Mesendoderm (in vitro differentiated cells): ENCODE measurements at regions not wholly inside any gene's neighbourhood (a gene's known extent, or its start where the extent isn't known, plus 50 kb on each side); places are given as distances from the start of the nearest gene placed in this dataset.

Source experiments
- DNase-seq: peaks from one replicate; pipeline ENCODE4 v3.0.0; 2013
- H2AK5ac ChIP-seq: 2 replicates; pipeline ENCODE4 v1.6.1; 2013; ENCODE audit warnings: low read length, inconsistent platforms
- H2BK120ac ChIP-seq: 2 replicates; pipeline ENCODE4 v1.6.1; 2013; ENCODE audit warnings: low read depth, mild to moderate bottlenecking, low read length, moderate library complexity, mixed read lengths
- H2BK15ac ChIP-seq: replicated peaks from 2 replicates; pipeline ENCODE4 v1.6.1; 2013; ENCODE audit warnings: low read depth, mild to moderate bottlenecking, moderate library complexity
- H2BK5ac ChIP-seq: 2 replicates; pipeline ENCODE4 v1.6.1; 2013; ENCODE audit warnings: low read length, inconsistent platforms
- H3K18ac ChIP-seq: 2 replicates; pipeline ENCODE4 v1.6.1; 2013; ENCODE audit warnings: mild to moderate bottlenecking, low read length, mixed read lengths
- H3K23ac ChIP-seq: one replicate; pipeline ENCODE4 v1.6.1; 2013; ENCODE audit warnings: low read length
- H3K27ac ChIP-seq: 2 replicates; pipeline ENCODE4 v1.5.1; 2013; ENCODE audit warnings: low read depth, mild to moderate bottlenecking, inconsistent platforms, low read length, moderate library complexity
- H3K27me3 ChIP-seq: 2 replicates; pipeline ENCODE4 v1.6.1; 2013; ENCODE audit warnings: low read length, control low read depth, mild to moderate bottlenecking, inconsistent platforms; ENCODE audit not compliant: insufficient read depth, poor library complexity
- H3K36me3 ChIP-seq: 2 replicates; pipeline ENCODE4 v1.6.1; 2013; ENCODE audit warnings: low read length, inconsistent platforms; ENCODE audit not compliant: control insufficient read depth, insufficient read depth
- H3K4ac ChIP-seq: one replicate; pipeline ENCODE4 v1.6.1; 2013; ENCODE audit warnings: low read depth, mild to moderate bottlenecking, low read length, moderate library complexity
- H3K4me1 ChIP-seq: 2 replicates; pipeline ENCODE4 v1.6.1; 2013; ENCODE audit warnings: low read depth, low read length, inconsistent platforms; ENCODE audit not compliant: control insufficient read depth
- H3K4me2 ChIP-seq: 2 replicates; pipeline ENCODE4 v1.6.1; 2013; ENCODE audit warnings: low read length
- H3K4me3 ChIP-seq: 2 replicates; pipeline ENCODE4 v1.5.1; 2013; ENCODE audit warnings: mild to moderate bottlenecking, low read length
- H3K56ac ChIP-seq: one replicate; pipeline ENCODE4 v1.6.1; 2013; ENCODE audit warnings: low read length
- H3K79me1 ChIP-seq: 2 replicates; pipeline ENCODE4 v1.6.1; 2013; ENCODE audit warnings: low read length, inconsistent platforms
- H3K79me2 ChIP-seq: 2 replicates; pipeline ENCODE4 v1.6.1; 2013; ENCODE audit warnings: mild to moderate bottlenecking, low read length; ENCODE audit not compliant: control insufficient read depth, insufficient read depth
- H3K9ac ChIP-seq: 2 replicates; pipeline ENCODE4 v1.6.1; 2013; ENCODE audit warnings: low read length, inconsistent platforms
- H4K5ac ChIP-seq: one replicate; pipeline ENCODE4 v1.6.1; 2013; ENCODE audit warnings: low read length
- H4K8ac ChIP-seq: one replicate; pipeline ENCODE4 v1.6.1; 2013; ENCODE audit warnings: low read depth, mild to moderate bottlenecking, control low read depth, low read length, moderate library complexity
- WGBS: extraction: QIAGEN DNeasy Blood & Tissue Kit; methylation state at CpG from one replicate; pipeline ENCODE4 v1.1.7; 2013; ENCODE audit warnings: low lambda C conversion rate, missing lambda C conversion rate; ENCODE audit not compliant: insufficient coverage; ENCODE audit errors: extremely low coverage; 5-methylcytosine and 5-hydroxymethylcytosine counted together

DNA sequence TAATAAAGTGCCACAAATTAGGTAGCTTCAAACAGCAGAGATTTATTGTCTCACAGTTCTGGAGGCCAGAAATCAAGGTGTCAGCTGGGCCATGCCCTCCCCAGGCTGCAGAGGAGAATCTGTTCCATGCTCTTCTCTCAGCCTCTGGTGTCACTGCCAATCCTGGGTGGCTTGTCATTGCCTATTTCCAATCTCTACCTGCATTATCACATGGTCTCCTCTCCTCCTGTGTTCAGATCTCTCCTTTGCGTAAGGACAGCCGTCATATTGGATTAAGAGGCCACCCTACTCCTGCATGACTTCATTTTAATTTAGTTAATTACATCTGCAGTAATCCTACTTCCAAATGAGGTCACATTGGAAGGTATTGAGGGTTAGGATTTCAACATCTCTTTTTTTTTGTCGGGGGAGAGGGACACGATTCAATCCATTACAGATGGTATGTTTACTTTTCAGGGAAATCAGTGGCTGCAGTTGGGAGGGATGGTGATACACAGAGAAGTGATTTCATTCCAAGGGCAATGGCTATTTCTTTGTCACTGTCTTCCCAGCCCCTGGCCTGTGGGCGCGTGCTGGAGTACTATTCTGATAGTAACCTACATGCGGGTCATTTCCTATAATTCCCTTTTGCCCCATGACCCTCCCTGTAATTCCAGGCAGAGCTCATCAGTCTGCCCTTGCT lies 169.4 kb downstream of the MINAR1 start:
- no peak overlapping the region for H3K56ac ChIP-seq
- no peak overlapping the region for H3K4me3 ChIP-seq
- H3K18ac ChIP-seq, result no peak overlapping the region
- no peaks in the 10 kb centered on the region for H3K79me1 ChIP-seq
- H2BK120ac ChIP-seq, result no peak overlapping the region
- H4K8ac ChIP-seq, result no peak overlapping the region
- no peaks in the 10 kb centered on the region for H3K36me3 ChIP-seq
- no peak overlapping the region for H3K27ac ChIP-seq
- no CpG with 5 or more reads among the region's 7 CpGs for WGBS
- no peak overlapping the region for H3K4ac ChIP-seq
- H2AK5ac ChIP-seq, result no peak overlapping the region
- H2BK5ac ChIP-seq, result no peak overlapping the region
- H3K4me2 ChIP-seq, result no peak overlapping the region
- no peak overlapping the region for H2BK15ac ChIP-seq
- no peak overlapping the region for H4K5ac ChIP-seq
- H3K9ac ChIP-seq, result no peak overlapping the region
- no peak for DNase-seq
- H3K27me3 ChIP-seq, result no peaks in the 10 kb centered on the region
- no peak overlapping the region for H3K23ac ChIP-seq
- no peaks in the 10 kb centered on the region for H3K4me1 ChIP-seq
- no peaks in the 10 kb centered on the region for H3K79me2 ChIP-seq

DNA sequence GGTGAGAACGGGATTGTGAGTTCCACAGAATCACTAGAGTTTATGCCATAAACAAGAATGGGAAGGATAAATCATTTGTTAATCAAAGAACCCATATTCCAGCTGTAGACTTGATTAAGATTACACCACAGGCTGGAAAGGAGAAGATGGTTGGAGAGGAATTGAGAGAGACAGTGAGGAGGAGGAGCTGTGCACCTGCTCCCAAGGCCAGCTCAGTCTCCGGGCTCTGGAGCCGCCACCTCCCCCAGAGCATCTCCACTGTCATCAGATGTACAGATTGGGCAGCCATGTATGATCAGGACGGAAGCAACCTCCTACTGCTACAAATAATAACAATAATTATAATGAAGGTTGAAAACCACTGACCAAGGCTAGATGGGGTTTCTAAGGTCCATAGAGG lies 170.0 kb downstream of the MINAR1 start:
- no CpG with 5 or more reads among the region's 4 CpGs for WGBS
- no peak overlapping the region for H3K27ac ChIP-seq

DNA sequence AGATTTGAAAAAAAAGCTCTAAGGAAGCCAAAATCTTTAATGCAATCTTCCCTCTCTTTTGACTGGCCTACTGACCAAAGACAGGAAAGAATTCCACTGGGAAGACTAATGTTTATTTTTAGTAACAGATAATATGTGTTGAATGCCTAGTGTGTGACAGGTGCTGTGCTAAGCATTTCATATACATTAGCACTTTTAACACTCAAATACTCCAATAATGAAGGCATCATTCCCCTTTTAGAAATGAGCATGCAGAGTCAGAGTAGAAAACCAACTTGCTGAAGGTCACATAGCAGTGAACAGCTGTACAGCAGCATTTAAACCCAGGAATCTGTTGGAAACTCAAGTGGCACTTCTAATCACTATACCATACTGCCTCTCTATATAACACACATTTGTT lies 170.6 kb downstream of the MINAR1 start:
- Histone ChIP-seq H3K9ac (no peak overlapping the region), H3K23ac (no peak overlapping the region), H2BK5ac (no peak overlapping the region), H3K36me3 (no peaks in the 10 kb centered on the region), H3K79me2 (no peaks in the 10 kb centered on the region), H3K18ac (no peak overlapping the region), H4K8ac (no peak overlapping the region), H3K27me3 (no peaks in the 10 kb centered on the region), H3K56ac (no peak overlapping the region), H2AK5ac (no peak overlapping the region), H3K27ac (no peak overlapping the region), H2BK15ac (no peak overlapping the region), H4K5ac (no peak overlapping the region), H3K4me3 (no peak overlapping the region), H3K4me1 (no peaks in the 10 kb centered on the region), H2BK120ac (no peak overlapping the region), H3K4ac (no peak overlapping the region), H3K79me1 (no peaks in the 10 kb centered on the region), H3K4me2 (no peak overlapping the region)
- no peak for DNase-seq

More for the DNA sequence above, 170.0 kb downstream of the MINAR1 start:
- H3K4me1 ChIP-seq, result no peaks in the 10 kb centered on the region
- H4K5ac ChIP-seq, result no peak overlapping the region
- DNase-seq, result no peak
- H3K18ac ChIP-seq, result no peak overlapping the region
- H3K9ac ChIP-seq, result no peak overlapping the region
- no peaks in the 10 kb centered on the region for H3K27me3 ChIP-seq
- no peak overlapping the region for H3K4me3 ChIP-seq
- no peaks in the 10 kb centered on the region for H3K79me1 ChIP-seq
- no peak overlapping the region for H4K8ac ChIP-seq
- H3K56ac ChIP-seq, result no peak overlapping the region
- no peak overlapping the region for H3K4me2 ChIP-seq
- H2BK5ac ChIP-seq, result no peak overlapping the region
- no peak overlapping the region for H2AK5ac ChIP-seq
- no peak overlapping the region for H2BK15ac ChIP-seq
- H3K36me3 ChIP-seq, result no peaks in the 10 kb centered on the region
- H3K4ac ChIP-seq, result no peak overlapping the region
- H3K79me2 ChIP-seq, result no peaks in the 10 kb centered on the region
- no peak overlapping the region for H3K23ac ChIP-seq
- H2BK120ac ChIP-seq, result no peak overlapping the region

DNA sequence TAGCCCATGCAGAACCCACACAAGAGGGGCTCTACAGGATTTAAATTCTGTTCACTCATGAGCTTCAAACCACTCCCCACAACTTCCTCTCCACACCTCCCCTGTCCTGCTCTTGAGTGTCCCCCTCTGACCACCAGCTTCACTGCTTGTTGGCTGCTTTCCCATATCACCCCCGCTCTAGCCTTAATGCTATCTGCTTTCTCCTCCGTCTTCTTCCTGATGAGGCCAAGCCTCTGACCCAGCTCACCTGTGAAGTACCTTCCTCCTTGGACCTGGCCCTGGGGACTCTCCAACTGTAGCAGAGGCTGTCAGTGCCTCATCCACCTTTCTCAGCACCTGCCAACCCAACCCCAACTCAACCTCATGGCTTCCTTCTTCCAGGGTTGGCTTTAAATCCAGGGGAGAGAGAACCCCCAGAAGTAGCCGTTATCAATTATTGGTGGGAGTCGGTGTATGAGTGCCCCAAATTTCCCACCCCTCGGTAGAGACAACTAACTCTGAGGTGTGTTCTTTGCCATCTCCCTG lies 174.8 kb downstream of the MINAR1 start:
- WGBS, result no CpG with 5 or more reads among the region's 5 CpGs
- no peak overlapping the region for H4K5ac ChIP-seq
- no peak overlapping the region for H3K27ac ChIP-seq
- H3K56ac ChIP-seq, result no peak overlapping the region
- H4K8ac ChIP-seq, result no peak overlapping the region
- H3K79me1 ChIP-seq, result no peaks in the 10 kb centered on the region
- H3K18ac ChIP-seq, result no peak overlapping the region
- no peak overlapping the region for H3K4me3 ChIP-seq
- H3K4ac ChIP-seq, result no peak overlapping the region
- no peaks in the 10 kb centered on the region for H3K79me2 ChIP-seq
- no peak for DNase-seq
- H2BK120ac ChIP-seq, result no peak overlapping the region
- H3K4me2 ChIP-seq, result no peak overlapping the region
- H2BK5ac ChIP-seq, result no peak overlapping the region
- H2BK15ac ChIP-seq, result no peak overlapping the region
- no peak overlapping the region for H2AK5ac ChIP-seq
- no peak overlapping the region for H3K23ac ChIP-seq
- H3K4me1 ChIP-seq, result no peaks in the 10 kb centered on the region
- H3K27me3 ChIP-seq, result no peaks in the 10 kb centered on the region
- no peaks in the 10 kb centered on the region for H3K36me3 ChIP-seq
- no peak overlapping the region for H3K9ac ChIP-seq

DNA sequence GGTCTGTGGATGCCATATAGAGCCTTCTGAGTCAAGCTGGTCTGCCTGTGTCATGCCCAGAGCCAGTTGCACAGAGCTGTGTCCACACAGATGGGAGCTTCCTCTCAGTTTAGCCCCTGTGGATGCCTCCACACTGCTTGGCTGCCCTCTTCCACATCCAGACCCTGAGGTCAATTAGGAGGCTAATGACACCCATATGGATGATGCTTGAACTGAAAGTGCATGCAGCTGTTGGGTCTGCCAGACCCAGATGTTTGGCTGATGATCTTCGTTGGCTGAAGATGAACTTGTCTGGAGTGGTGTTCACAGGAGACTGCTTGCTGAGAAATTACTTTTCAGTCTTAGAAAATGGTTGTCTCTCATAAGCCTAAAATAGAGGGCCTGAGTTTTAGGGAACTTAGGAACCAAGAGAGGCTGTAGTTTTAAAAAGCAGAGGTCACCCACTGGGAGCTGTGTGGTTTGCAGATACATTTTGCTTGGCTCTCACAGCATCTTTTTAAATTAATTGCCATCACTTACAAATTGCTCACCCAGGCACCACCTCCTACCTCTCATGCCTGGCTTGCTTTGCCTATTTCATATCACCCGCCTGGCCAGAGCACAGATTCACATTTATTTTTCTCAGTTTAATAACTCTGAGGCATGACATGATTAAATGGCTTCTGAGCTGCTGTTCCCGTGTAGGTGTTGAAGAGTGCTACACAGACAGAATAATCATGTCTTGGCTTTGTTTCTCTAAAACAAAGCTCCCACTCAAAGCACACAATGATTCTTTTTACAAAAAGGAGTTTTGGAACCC lies 176.1 kb downstream of the MINAR1 start:
- no peaks in the 10 kb centered on the region for H3K36me3 ChIP-seq

More for the DNA sequence above, 176.1 kb downstream of the MINAR1 start:
- H2BK15ac ChIP-seq, result no peak overlapping the region
- H4K8ac ChIP-seq, result no peak overlapping the region
- no peak overlapping the region for H3K9ac ChIP-seq
- H3K18ac ChIP-seq, result no peak overlapping the region
- no peaks in the 10 kb centered on the region for H3K27me3 ChIP-seq
- H3K56ac ChIP-seq, result no peak overlapping the region
- no peak overlapping the region for H3K4me2 ChIP-seq
- no peak overlapping the region for H3K4ac ChIP-seq
- H2BK120ac ChIP-seq, result no peak overlapping the region
- no peaks in the 10 kb centered on the region for H3K4me1 ChIP-seq
- no peak overlapping the region for H3K4me3 ChIP-seq
- H3K79me1 ChIP-seq, result no peaks in the 10 kb centered on the region
- no CpG with 5 or more reads among the region's 3 CpGs for WGBS
- no peak overlapping the region for H4K5ac ChIP-seq
- no peak overlapping the region for H2AK5ac ChIP-seq
- DNase-seq, result no peak
- H3K79me2 ChIP-seq, result no peaks in the 10 kb centered on the region
- H3K27ac ChIP-seq, result no peak overlapping the region
- H2BK5ac ChIP-seq, result no peak overlapping the region
- H3K23ac ChIP-seq, result no peak overlapping the region
